HUDEP-2 (cell line): ENCODE measurements at regions not wholly inside any gene's neighbourhood (a gene's known extent, or its start where the extent isn't known, plus 50 kb on each side); places are given as distances from the start of the nearest gene placed in this dataset.
"Not testable (repeated sequence)": the region's sequence is repeated elsewhere in the genome, so short reads cannot be mapped to it uniquely, and the experiment has no call there.

ENCODE experiments used
- DNase-seq, 76 experiments: peaks; one replicate each; lab custom pipeline; 2025; ENCODE audit not compliant: unreplicated experiment in 76 of 76; lab: John Stamatoyannopoulos, UW

- no peak for DNase-seq
These were observed 135.1 kb downstream of the ZFP64 start for GRCh38 chr20:52056203-52057062.

GRCh38 chr20:52054123-52054522 lies 137.5 kb downstream of the ZFP64 start:
- DNase-seq = no peak

GRCh38 chr20:52049001-52049731 lies 142.4 kb downstream of the ZFP64 start:
- DNase-seq = no peak

GRCh38 chr20:52047811-52048764 lies 143.5 kb downstream of the ZFP64 start:
- DNase-seq = peak in 2 of 76 experiments; percentile 0 to 1

GRCh38 chr20:52041966-52042365 lies 149.6 kb downstream of the ZFP64 start:
- no peak for DNase-seq

GRCh38 chr20:52039790-52040189 lies 151.8 kb downstream of the ZFP64 start:
- DNase-seq = no peak

GRCh38 chr20:52038632-52039031 lies 152.9 kb downstream of the ZFP64 start:
- DNase-seq = not testable (repeated sequence)

- no peak for DNase-seq
These were observed 154.2 kb downstream of the ZFP64 start for GRCh38 chr20:52037370-52037769.

GRCh38 chr20:52035977-52036376 lies 155.6 kb downstream of the ZFP64 start:
- no peak for DNase-seq

GRCh38 chr20:52035498-52035897 lies 156.1 kb downstream of the ZFP64 start:
- DNase-seq = no peak

GRCh38 chr20:52034581-52034980 lies 157.0 kb downstream of the ZFP64 start:
- no peak for DNase-seq

GRCh38 chr20:52033313-52033712 lies 158.3 kb downstream of the ZFP64 start:
- DNase-seq = no peak

GRCh38 chr20:52032304-52032683 lies 159.3 kb downstream of the ZFP64 start:
- DNase-seq = not testable (repeated sequence)

GRCh38 chr20:52031563-52032303 lies 159.8 kb downstream of the ZFP64 start:
- DNase-seq = no peak

- DNase-seq = no peak
These were observed 160.4 kb downstream of the ZFP64 start for GRCh38 chr20:52031206-52031562.

- not testable (repeated sequence) for DNase-seq
These were observed 162.4 kb downstream of the ZFP64 start for GRCh38 chr20:52029129-52029528.

- no peak for DNase-seq
These were observed 165.6 kb downstream of the ZFP64 start for GRCh38 chr20:52025938-52026337.

GRCh38 chr20:52019313-52019712 lies 172.3 kb downstream of the ZFP64 start:
- no peak for DNase-seq

- no peak for DNase-seq
These were observed 173.8 kb downstream of the ZFP64 start for GRCh38 chr20:52017669-52018317.

GRCh38 chr20:52016022-52016421 lies 175.6 kb downstream of the ZFP64 start:
- DNase-seq = no peak
